GM10266 (cell line): ENCODE measurements at regions not wholly inside any gene's neighbourhood (a gene's known extent, or its start where the extent isn't known, plus 50 kb on each side); places are given as distances from the start of the nearest gene placed in this dataset.

Source experiments
- DNase-seq: peaks from one replicate; pipeline ENCODE4 v3.0.0; 2012; ENCODE audit errors: extremely low spot score
- CTCF ChIP-seq: IDR thresholded peaks from 2 replicates; pipeline ENCODE4 v1.5.1; 2012; ENCODE audit warnings: mild to moderate bottlenecking, low read depth; ENCODE audit not compliant: control insufficient read depth, insufficient read depth; ENCODE audit errors: missing control alignments

GRCh38 chr2:16466133-16466820, 199.4 kb downstream of the CYRIA start:
- TF ChIP-seq CTCF = no peak
- DNase-seq = no peak

- no peak for TF ChIP-seq CTCF
Observed at GRCh38 chr2:16464641-16465040, 201.0 kb downstream of the CYRIA start.

GRCh38 chr2:16462958-16463357, 202.7 kb downstream of the CYRIA start:
- no peak for TF ChIP-seq CTCF
- DNase-seq = no peak

More at GRCh38 chr2:16464641-16465040, 201.0 kb downstream of the CYRIA start:
- DNase-seq = no peak

- no peak for DNase-seq
- TF ChIP-seq CTCF = no peak
Observed at GRCh38 chr2:16461672-16462071, 204.0 kb downstream of the CYRIA start.

GRCh38 chr2:16459606-16460005, 206.0 kb downstream of the CYRIA start:
- TF ChIP-seq CTCF = no peak
- no peak for DNase-seq

GRCh38 chr2:16454621-16455020, 211.0 kb downstream of the CYRIA start:
- no peak for TF ChIP-seq CTCF
- no peak for DNase-seq

- no peak for TF ChIP-seq CTCF
Observed at GRCh38 chr2:16452123-16452522, 213.5 kb downstream of the CYRIA start.

More at GRCh38 chr2:16452123-16452522, 213.5 kb downstream of the CYRIA start:
- no peak for DNase-seq
